PFSK-1 (cell line): ENCODE measurements at regions not wholly inside any gene's neighbourhood (a gene's known extent, or its start where the extent isn't known, plus 50 kb on each side); places are given as distances from the start of the nearest gene placed in this dataset.

Experiments
- FOXP2 ChIP-seq: optimal IDR thresholded peaks from 2 replicates; pipeline ENCODE3; 2011; ENCODE audit warnings: borderline replicate concordance, control low read depth, inconsistent platforms; ENCODE audit not compliant: insufficient read depth; ENCODE audit errors: extremely low read length, extremely low read depth
- POLR2AphosphoS5 ChIP-seq: IDR thresholded peaks from 2 replicates; pipeline ENCODE4 v1.6.1; 2012; ENCODE audit warnings: low read depth, mild to moderate bottlenecking, control low read depth, low read length, moderate library complexity
- REST ChIP-seq, 2 experiments: IDR thresholded peaks; 2 replicates each; pipeline versions ENCODE4 v1.6.1 to v1.8.0; 2011 to 2012; ENCODE audit warnings: low read depth in 2 of 2, low read length in 2 of 2, control low read depth in 1 of 2, inconsistent platforms in 1 of 2, mild to moderate bottlenecking in 1 of 2, moderate library complexity in 1 of 2; ENCODE audit not compliant: insufficient read depth in 1 of 2
- SIN3A ChIP-seq: IDR thresholded peaks from 2 replicates; pipeline ENCODE4 v1.6.1; 2012; ENCODE audit warnings: mild to moderate bottlenecking, low read length, moderate library complexity, borderline replicate concordance; ENCODE audit not compliant: insufficient read depth
- TAF1 ChIP-seq: IDR thresholded peaks from 2 replicates; pipeline ENCODE4 v1.6.1; 2012; ENCODE audit warnings: low read length, control low read depth, borderline replicate concordance; ENCODE audit not compliant: insufficient read depth

- TF ChIP-seq SIN3A, result no peak
- TF ChIP-seq POLR2AphosphoS5, result no peak
- no peak for TF ChIP-seq TAF1
- TF ChIP-seq FOXP2, result no peak
- TF ChIP-seq REST (IDR thresholded peaks at IDR 0.05; ENCODE audit: insufficient read depth in 1 of 2, low read depth in 2 of 2, low read length in 2 of 2), result no peak
Observed at GRCh38 chr1:39117899-39118450, 86.5 kb upstream of the MACF1 start.
